DOHH2 (cell line): ENCODE measurements at regions not wholly inside any gene's neighbourhood (a gene's known extent, or its start where the extent isn't known, plus 50 kb on each side); places are given as distances from the start of the nearest gene placed in this dataset.

Experiments
- H3F3A ChIP-seq: fragments of 200-600 bp; sonication (generic), shearing (Covaris generic); 2 replicates; pipeline ENCODE4 v1.6.0; 2016; ENCODE audit warnings: antibody characterized with exemption, mild to moderate bottlenecking; ENCODE audit not compliant: control insufficient read depth, insufficient read depth
- H3K27ac ChIP-seq: fragments of 200-600 bp; sonication (generic); 2 replicates; pipeline ENCODE4 v1.5.1; 2014; ENCODE audit warnings: low read depth, mild to moderate bottlenecking, low read length, moderate library complexity
- H3K27me3 ChIP-seq: fragments of 200-600 bp; sonication (generic); 2 replicates; pipeline ENCODE4 v1.6.1; 2014; ENCODE audit warnings: mild to moderate bottlenecking, low read length, mixed read lengths; ENCODE audit not compliant: control insufficient read depth
- H3K36me3 ChIP-seq: fragments of 200-600 bp; sonication (generic); 2 replicates; pipeline ENCODE4 v1.6.1; 2014; ENCODE audit warnings: mild to moderate bottlenecking, low read length, moderate library complexity, mixed read lengths; ENCODE audit not compliant: control insufficient read depth
- H3K4me1 ChIP-seq: fragments of 200-600 bp; sonication (generic); 2 replicates; pipeline ENCODE4 v1.6.1; 2014; ENCODE audit warnings: mild to moderate bottlenecking, low read length, mixed read lengths; ENCODE audit not compliant: control insufficient read depth
- H3K4me2 ChIP-seq: fragments of 200-600 bp; sonication (generic); 2 replicates; pipeline ENCODE4 v1.6.0; 2014; ENCODE audit warnings: mild to moderate bottlenecking, low read length, moderate library complexity
- H3K4me3 ChIP-seq: fragments of 200-600 bp; sonication (generic); 2 replicates; pipeline ENCODE4 v1.5.1; 2014; ENCODE audit warnings: mild to moderate bottlenecking, low read length, mixed read lengths
- H3K79me2 ChIP-seq: fragments of 200-600 bp; sonication (generic); 2 replicates; pipeline ENCODE4 v1.6.1; 2014; ENCODE audit warnings: mild to moderate bottlenecking, low read length, mixed read lengths; ENCODE audit not compliant: control insufficient read depth
- H3K9me2 ChIP-seq: fragments of 200-600 bp; sonication (generic); replicated peaks from 2 replicates; pipeline ENCODE4 v1.6.1; 2014; ENCODE audit warnings: mild to moderate bottlenecking, low read length, mixed read lengths; ENCODE audit not compliant: control insufficient read depth
- H3K9me3 ChIP-seq: fragments of 200-600 bp; sonication (generic); 2 replicates; pipeline ENCODE4 v1.6.1; 2014; ENCODE audit warnings: antibody characterized with exemption, low read length, mixed read lengths; ENCODE audit not compliant: control insufficient read depth, insufficient read depth
- H4K20me1 ChIP-seq: fragments of 200-600 bp; sonication (generic); 2 replicates; pipeline ENCODE4 v1.6.0; 2014; ENCODE audit warnings: low read depth, mild to moderate bottlenecking, antibody characterized with exemption, low read length, moderate library complexity; ENCODE audit not compliant: control insufficient read depth, insufficient read depth
- EZH2phosphoT487 ChIP-seq: fragments of 200-600 bp; sonication (generic); IDR thresholded peaks from 2 replicates; pipeline ENCODE4 v1.6.1; 2017; ENCODE audit warnings: borderline replicate concordance, mild to moderate bottlenecking, antibody characterized with exemption, low read length, moderate library complexity, mixed read lengths
- TF ChIP-seq, protein P1 (sequence below): fragments of 200-600 bp; sonication (generic); IDR thresholded peaks from one replicate; pipeline ENCODE4 v1.5.1; 2014; ENCODE audit warnings: antibody characterized with exemption, mild to moderate bottlenecking, low read depth, low read length; ENCODE audit not compliant: poor library complexity, severe bottlenecking

DNA sequence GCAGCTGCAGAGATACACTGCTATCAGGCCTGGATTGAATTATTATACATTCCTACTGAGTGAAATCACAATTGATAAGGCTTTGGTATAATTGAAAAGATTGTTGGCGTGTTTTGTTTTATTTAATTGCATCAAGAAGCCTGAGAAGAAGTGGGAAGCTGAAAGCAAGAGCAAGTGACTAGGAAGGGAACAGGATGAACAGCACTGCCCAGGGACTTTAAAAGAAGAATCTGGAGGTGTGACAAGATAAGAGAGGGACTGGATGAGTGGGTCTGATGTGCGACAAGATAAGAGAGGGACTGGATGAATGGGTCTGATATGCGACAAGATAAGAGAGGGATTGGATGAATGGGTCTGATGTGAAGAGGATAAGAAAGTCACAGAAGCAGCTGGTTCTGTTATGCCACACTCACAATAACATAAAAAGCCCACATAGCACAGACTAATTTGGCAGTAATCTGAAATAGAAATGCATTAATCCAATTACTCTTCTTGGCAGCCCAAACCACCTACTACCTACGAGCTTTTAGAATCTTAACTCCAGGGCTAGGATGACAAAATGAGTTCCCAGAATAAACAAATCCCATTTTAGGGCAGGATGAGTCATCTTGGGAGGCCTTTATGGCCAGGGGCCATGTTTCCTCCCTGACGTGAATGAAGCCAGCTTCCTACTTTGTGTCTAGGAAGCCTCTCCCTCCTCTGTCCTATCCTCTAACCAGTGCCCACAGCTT, 129.7 kb downstream of the DUSP10 start:
- Histone ChIP-seq H3K4me2 (no peak overlapping the region), H3K36me3 (no peaks in the 10 kb centered on the region), H4K20me1 (no peaks in the 10 kb centered on the region), H3K27ac (no peak overlapping the region), H3K4me3 (no peak overlapping the region), H3K4me1 (no peaks in the 10 kb centered on the region), H3K27me3 (no peaks in the 10 kb centered on the region), H3K9me3 (no peaks in the 10 kb centered on the region), H3K9me2 (no peaks in the 10 kb centered on the region), H3K79me2 (no peaks in the 10 kb centered on the region), H3F3A (no peaks in the 10 kb centered on the region)
- no peak for TF ChIP-seq EZH2phosphoT487
- TF ChIP-seq, protein P1, sequence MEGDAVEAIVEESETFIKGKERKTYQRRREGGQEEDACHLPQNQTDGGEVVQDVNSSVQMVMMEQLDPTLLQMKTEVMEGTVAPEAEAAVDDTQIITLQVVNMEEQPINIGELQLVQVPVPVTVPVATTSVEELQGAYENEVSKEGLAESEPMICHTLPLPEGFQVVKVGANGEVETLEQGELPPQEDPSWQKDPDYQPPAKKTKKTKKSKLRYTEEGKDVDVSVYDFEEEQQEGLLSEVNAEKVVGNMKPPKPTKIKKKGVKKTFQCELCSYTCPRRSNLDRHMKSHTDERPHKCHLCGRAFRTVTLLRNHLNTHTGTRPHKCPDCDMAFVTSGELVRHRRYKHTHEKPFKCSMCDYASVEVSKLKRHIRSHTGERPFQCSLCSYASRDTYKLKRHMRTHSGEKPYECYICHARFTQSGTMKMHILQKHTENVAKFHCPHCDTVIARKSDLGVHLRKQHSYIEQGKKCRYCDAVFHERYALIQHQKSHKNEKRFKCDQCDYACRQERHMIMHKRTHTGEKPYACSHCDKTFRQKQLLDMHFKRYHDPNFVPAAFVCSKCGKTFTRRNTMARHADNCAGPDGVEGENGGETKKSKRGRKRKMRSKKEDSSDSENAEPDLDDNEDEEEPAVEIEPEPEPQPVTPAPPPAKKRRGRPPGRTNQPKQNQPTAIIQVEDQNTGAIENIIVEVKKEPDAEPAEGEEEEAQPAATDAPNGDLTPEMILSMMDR: no peak

DNA sequence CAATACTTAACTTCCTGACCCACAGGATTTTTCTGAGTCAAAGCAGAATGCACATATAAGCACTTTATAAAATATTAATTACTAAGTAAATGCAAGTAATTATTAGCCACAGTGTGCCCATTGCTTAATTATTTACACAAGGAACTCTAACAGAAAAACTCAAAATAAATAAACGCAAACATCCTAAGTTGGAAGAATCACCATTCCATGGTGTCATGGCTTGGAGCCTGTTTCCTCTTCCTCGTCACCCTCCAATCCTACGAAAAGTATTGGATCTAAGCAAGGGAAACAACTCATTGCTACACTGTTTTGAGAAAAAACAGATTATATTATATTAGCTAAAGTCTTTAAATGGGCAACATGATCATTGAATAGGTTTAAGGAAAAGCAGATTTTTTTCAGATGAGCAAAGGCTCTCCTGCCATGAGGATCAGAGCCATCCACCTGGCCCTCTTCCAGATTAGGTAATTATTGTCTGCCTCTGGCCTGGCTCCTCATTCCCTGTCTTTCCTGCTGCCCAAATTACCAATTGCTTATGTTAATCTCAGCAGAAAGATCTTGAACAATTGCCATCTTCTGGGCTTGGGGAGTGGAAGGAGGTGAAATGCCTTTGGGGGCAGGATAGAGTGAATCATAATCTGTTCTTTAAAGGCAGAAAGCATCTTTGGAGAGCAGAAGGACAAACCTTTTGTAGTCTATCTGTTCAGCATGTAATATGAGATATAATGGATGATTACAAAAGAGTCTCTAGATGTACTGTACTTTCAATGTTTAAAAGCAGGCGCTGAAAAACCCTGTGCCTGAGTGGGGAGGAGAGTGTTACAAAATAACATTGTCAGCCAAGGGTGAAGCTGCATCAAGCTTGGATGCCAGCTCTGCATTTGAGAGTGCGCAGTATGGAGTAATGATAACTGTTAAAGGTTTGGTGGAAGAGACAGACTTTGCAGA, 121.2 kb downstream of the DUSP10 start:
- TF ChIP-seq EZH2phosphoT487: no peak
- TF ChIP-seq, protein P1: no peak

DNA sequence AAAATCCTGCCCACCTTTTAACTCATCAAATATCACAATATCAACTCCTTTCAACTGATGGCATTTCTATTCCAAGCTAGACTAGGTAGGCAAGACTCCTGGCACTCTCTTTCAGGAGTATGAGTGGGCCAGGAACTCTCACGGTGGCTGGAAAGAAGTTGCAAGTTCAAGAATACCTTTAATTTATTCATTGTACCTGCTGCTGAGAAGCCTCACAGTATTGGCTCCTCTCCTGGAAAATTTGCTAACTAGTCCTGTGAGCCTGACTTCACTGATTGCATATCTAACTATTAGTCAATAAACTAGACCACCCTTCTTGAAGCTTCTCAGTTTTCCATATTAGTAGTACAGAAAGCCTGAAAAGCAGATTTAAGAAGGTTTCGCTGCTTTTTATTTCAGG, 120.2 kb downstream of the DUSP10 start:
- Histone ChIP-seq H3K4me1 (no peaks in the 10 kb centered on the region), H3F3A (no peaks in the 10 kb centered on the region), H3K9me2 (no peaks in the 10 kb centered on the region), H3K4me2 (no peak overlapping the region), H3K9me3 (peaks cover 4% of the 10 kb centered on the region; the same call in 1 of the 2 replicates), H3K27ac (no peak overlapping the region), H4K20me1 (no peaks in the 10 kb centered on the region), H3K36me3 (no peaks in the 10 kb centered on the region), H3K4me3 (no peak overlapping the region), H3K27me3 (no peaks in the 10 kb centered on the region), H3K79me2 (no peaks in the 10 kb centered on the region)
- TF ChIP-seq, protein P1: no peak
- TF ChIP-seq EZH2phosphoT487: no peak

More for the DNA sequence above, 121.2 kb downstream of the DUSP10 start:
- Histone ChIP-seq H3K27me3 (no peaks in the 10 kb centered on the region), H3K36me3 (no peaks in the 10 kb centered on the region), H3K9me3 (peaks cover 4% of the 10 kb centered on the region; the same call in 1 of the 2 replicates), H3K9me2 (no peaks in the 10 kb centered on the region), H3K4me1 (no peaks in the 10 kb centered on the region), H4K20me1 (no peaks in the 10 kb centered on the region), H3K27ac (no peak overlapping the region), H3F3A (no peaks in the 10 kb centered on the region), H3K4me3 (no peak overlapping the region), H3K4me2 (no peak overlapping the region), H3K79me2 (no peaks in the 10 kb centered on the region)
